B cell (primary cell): ENCODE measurements at regions not wholly inside any gene's neighbourhood (a gene's known extent, or its start where the extent isn't known, plus 50 kb on each side); places are given as distances from the start of the nearest gene placed in this dataset.

Experiments
- CTCF ChIP-seq: fragments of 200-600 bp; IDR thresholded peaks from one replicate; pipeline ENCODE4 v1.8.0; 2022; ENCODE audit warnings: antibody characterized with exemption, mild to moderate bottlenecking
- EZH2 ChIP-seq: IDR thresholded peaks from 2 replicates; pipeline ENCODE4 v1.6.1; 2012; ENCODE audit warnings: borderline replicate concordance, low read depth, mild to moderate bottlenecking, moderate library complexity, low read length; ENCODE audit not compliant: insufficient read depth, poor library complexity, severe bottlenecking

GRCh38 chr19:20334760-20335159, 167.7 kb downstream of the ZNF486 start:
- TF ChIP-seq CTCF = no peak
- TF ChIP-seq EZH2 = no peak
